HL-60 (cell line): ENCODE measurements at regions not wholly inside any gene's neighbourhood (a gene's known extent, or its start where the extent isn't known, plus 50 kb on each side); places are given as distances from the start of the nearest gene placed in this dataset.

Experiments
- DNase-seq, 2 experiments: peaks; one replicate each; pipeline ENCODE4 v3.0.0-alpha.2; 2010 to 2020; ENCODE audit warnings: low read depth in 1 of 2, low spot score in 1 of 2
- H3K27ac ChIP-seq: fragments of 250-450 bp; sonication (Bioruptor Pico); replicated peaks from 2 replicates; pipeline ENCODE4 v1.5.1; 2020; ENCODE audit warnings: mild to moderate bottlenecking, moderate library complexity
- H3K27me3 ChIP-seq: fragments of 250-450 bp; sonication (Bioruptor Pico); 2 replicates; pipeline ENCODE4 v1.5.1; 2021; ENCODE audit warnings: mild to moderate bottlenecking, moderate library complexity; ENCODE audit not compliant: insufficient read depth, poor library complexity, severe bottlenecking
- H3K4me3 ChIP-seq: replicated peaks from 2 replicates; pipeline ENCODE4 v1.5.1; 2011; ENCODE audit warnings: mild to moderate bottlenecking, control low read depth, low read length; ENCODE audit not compliant: insufficient read depth
- GABPA ChIP-seq: IDR thresholded peaks from 2 replicates; pipeline ENCODE4 v1.6.1; 2012; ENCODE audit warnings: low read depth
- POLR2AphosphoS5 ChIP-seq: IDR thresholded peaks from 2 replicates; pipeline ENCODE4 v1.6.1; 2012; ENCODE audit warnings: low read depth
- REST ChIP-seq: IDR thresholded peaks from 2 replicates; pipeline ENCODE4 v1.6.1; 2012; ENCODE audit warnings: low read depth; ENCODE audit not compliant: insufficient replicate concordance
- SPI1 ChIP-seq: IDR thresholded peaks from 2 replicates; pipeline ENCODE4 v1.6.1; 2012; ENCODE audit warnings: low read depth, mild to moderate bottlenecking, borderline replicate concordance
- TF ChIP-seq, protein P1 (sequence below): IDR thresholded peaks from one replicate; pipeline ENCODE4 v1.5.1; 2011; ENCODE audit warnings: low read length, control low read depth, inconsistent platforms; ENCODE audit not compliant: insufficient read depth

DNA sequence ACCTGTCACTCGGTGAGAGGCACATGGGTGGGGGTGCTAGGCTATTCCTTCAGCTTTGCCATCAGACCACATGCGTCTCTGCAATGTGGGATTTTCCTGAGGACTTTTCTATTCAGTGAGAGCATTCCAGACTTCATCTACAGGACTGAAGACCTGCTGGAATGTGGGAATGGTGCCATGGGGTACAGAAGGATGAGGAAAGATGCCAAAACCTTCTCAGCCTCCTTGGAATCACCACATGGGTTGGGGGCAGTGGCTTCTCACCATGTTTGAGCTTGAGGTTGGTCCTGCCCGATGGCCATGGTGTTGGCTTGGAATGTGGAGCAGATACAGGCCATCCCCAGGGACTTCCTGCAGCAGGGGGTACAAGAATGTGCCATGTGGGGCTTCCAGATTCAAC lies 80.9 kb upstream of the KLF13 start:
- no peak overlapping the region for H3K27ac ChIP-seq

DNA sequence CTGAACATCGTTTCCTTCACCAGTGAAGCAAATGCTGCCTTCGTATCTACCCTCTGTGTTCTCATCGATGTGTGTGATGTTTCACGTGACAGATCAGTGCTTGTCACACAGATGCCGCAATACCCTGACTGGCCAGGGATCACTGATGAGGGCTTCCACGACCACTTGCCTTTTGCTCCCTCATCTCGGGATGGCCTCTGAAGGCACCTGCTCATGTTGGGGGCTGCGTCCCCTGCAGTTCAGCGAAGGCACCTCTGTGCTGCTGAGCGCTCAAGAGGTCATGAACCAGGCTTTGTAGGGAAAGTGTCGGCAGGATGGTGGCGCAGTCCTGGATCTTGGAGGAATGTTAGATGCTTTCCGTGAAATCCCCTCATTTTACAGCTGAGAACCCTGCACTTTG lies 79.2 kb upstream of the KLF13 start:
- no peak for TF ChIP-seq REST
- no peak for TF ChIP-seq POLR2AphosphoS5
- no peak for TF ChIP-seq SPI1
- no peak for TF ChIP-seq GABPA
- TF ChIP-seq, protein P1, sequence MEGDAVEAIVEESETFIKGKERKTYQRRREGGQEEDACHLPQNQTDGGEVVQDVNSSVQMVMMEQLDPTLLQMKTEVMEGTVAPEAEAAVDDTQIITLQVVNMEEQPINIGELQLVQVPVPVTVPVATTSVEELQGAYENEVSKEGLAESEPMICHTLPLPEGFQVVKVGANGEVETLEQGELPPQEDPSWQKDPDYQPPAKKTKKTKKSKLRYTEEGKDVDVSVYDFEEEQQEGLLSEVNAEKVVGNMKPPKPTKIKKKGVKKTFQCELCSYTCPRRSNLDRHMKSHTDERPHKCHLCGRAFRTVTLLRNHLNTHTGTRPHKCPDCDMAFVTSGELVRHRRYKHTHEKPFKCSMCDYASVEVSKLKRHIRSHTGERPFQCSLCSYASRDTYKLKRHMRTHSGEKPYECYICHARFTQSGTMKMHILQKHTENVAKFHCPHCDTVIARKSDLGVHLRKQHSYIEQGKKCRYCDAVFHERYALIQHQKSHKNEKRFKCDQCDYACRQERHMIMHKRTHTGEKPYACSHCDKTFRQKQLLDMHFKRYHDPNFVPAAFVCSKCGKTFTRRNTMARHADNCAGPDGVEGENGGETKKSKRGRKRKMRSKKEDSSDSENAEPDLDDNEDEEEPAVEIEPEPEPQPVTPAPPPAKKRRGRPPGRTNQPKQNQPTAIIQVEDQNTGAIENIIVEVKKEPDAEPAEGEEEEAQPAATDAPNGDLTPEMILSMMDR, result no peak
- no peak overlapping the region for H3K4me3 ChIP-seq
- no peak for DNase-seq
- H3K27ac ChIP-seq, result no peak overlapping the region
- no peaks in the 10 kb centered on the region for H3K27me3 ChIP-seq

More for the DNA sequence above, 80.9 kb upstream of the KLF13 start:
- no peak for DNase-seq
- TF ChIP-seq GABPA, result no peak
- TF ChIP-seq, protein P1, result no peak
- TF ChIP-seq POLR2AphosphoS5, result no peak
- TF ChIP-seq SPI1, result no peak
- TF ChIP-seq REST, result no peak
- Histone ChIP-seq H3K4me3 (no peak overlapping the region), H3K27me3 (no peaks in the 10 kb centered on the region)

DNA sequence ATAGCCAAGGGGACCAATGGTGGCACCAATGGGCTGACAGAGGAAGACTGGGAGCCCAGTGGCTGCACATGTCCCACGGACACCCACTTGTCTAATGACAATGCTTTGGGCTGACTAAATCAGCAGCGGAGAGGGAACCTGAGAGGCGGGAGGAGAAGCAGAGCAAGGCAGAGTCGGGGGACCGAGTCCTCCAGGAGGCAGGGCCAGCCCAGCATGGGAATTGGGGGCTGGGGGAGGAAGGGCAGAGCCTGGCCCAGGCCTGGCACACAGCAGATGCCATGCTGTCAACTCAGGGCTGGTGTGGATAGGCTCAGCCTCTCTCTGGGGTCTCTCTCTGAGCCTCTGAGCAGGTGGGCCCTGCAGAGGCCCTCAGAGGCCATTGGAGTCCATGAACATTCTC lies 78.4 kb upstream of the KLF13 start:
- H3K27me3 ChIP-seq, result no peaks in the 10 kb centered on the region
- no peak for DNase-seq
- TF ChIP-seq, protein P1, result no peak
- no peak for TF ChIP-seq POLR2AphosphoS5
- no peak for TF ChIP-seq SPI1
- TF ChIP-seq REST, result no peak
- TF ChIP-seq GABPA, result no peak
- no peak overlapping the region for H3K27ac ChIP-seq
- no peak overlapping the region for H3K4me3 ChIP-seq
